ENCODE measurements at regions not wholly inside any gene's neighbourhood (a gene's known extent, or its start where the extent isn't known, plus 50 kb on each side); places are given as distances from the start of the nearest gene placed in this dataset.

- no peak for TF ChIP-seq SPI1 (IDR thresholded peaks at IDR 0.05; ENCODE audit: low read depth, low read length)
- no peak for TF ChIP-seq POLR2A (IDR thresholded peaks at IDR 0.05; ENCODE audit: low read depth, low read length)
Observed at GRCh38 chr1:245023222-245023621, 131.6 kb upstream of the KIF26B start.
